GM23338 (cell line): ENCODE measurements at regions not wholly inside any gene's neighbourhood (a gene's known extent, or its start where the extent isn't known, plus 50 kb on each side); places are given as distances from the start of the nearest gene placed in this dataset.

Experiments used
- ATAC-seq: fragments of 200-7000 bp; cut with Tn5 transposase; 3 replicates; pipeline ENCODE4 v1.9.1; 2020
- DNase-seq: peaks from one replicate; pipeline ENCODE4 v3.0.0-alpha.2; 2015; ENCODE audit warnings: low spot score
- H2AFZ ChIP-seq: fragments of 200-600 bp; sonication (generic); 2 replicates; pipeline ENCODE4 v1.8.0; 2016; ENCODE audit warnings: antibody characterized with exemption, mild to moderate bottlenecking, moderate library complexity
- H3F3A ChIP-seq: fragments of 200-600 bp; sonication (generic); replicated peaks from 2 replicates; pipeline ENCODE4 v1.8.0; 2017; ENCODE audit warnings: antibody characterized with exemption, mixed run types, low read depth
- H3K27ac ChIP-seq: fragments of 200-600 bp; sonication (generic); 2 replicates; pipeline ENCODE4 v1.6.1; 2016; ENCODE audit warnings: low read depth
- H3K27me3 ChIP-seq: fragments of 200-600 bp; sonication (generic); 2 replicates; pipeline ENCODE4 v1.8.0; 2016; ENCODE audit warnings: mild to moderate bottlenecking, mixed run types, moderate library complexity; ENCODE audit not compliant: insufficient read depth
- H3K36me3 ChIP-seq: fragments of 200-600 bp; sonication (generic); 2 replicates; pipeline ENCODE4 v1.8.0; 2016; ENCODE audit warnings: mild to moderate bottlenecking; ENCODE audit not compliant: insufficient read depth
- H3K4me1 ChIP-seq: fragments of 200-600 bp; sonication (generic); 2 replicates; pipeline ENCODE4 v1.8.0; 2016; ENCODE audit warnings: mild to moderate bottlenecking, moderate library complexity; ENCODE audit not compliant: insufficient read depth
- H3K4me2 ChIP-seq: fragments of 200-600 bp; sonication (generic); 2 replicates; pipeline ENCODE4 v1.7.1; 2017; ENCODE audit warnings: mixed run types
- H3K4me3 ChIP-seq: fragments of 200-600 bp; sonication (generic); 2 replicates; pipeline ENCODE4 v1.6.1; 2016; ENCODE audit warnings: mixed run types
- H3K79me2 ChIP-seq: fragments of 200-600 bp; sonication (generic); replicated peaks from 2 replicates; pipeline ENCODE4 v1.8.0; 2017; ENCODE audit warnings: mild to moderate bottlenecking; ENCODE audit not compliant: insufficient read depth
- H3K9me2 ChIP-seq: fragments of 200-600 bp; sonication (generic); 2 replicates; pipeline ENCODE4 v1.8.0; 2017; ENCODE audit not compliant: insufficient read depth
- H4K20me1 ChIP-seq: fragments of 200-600 bp; sonication (generic); replicated peaks from 2 replicates; pipeline ENCODE4 v1.8.0; 2017; ENCODE audit warnings: mild to moderate bottlenecking; ENCODE audit not compliant: insufficient read depth
- H3K27ac Mint-ChIP-seq: 2 replicates; pipeline ENCODE4 v1.8.0; 2020; ENCODE audit warnings: inconsistent platforms, mild to moderate bottlenecking, moderate library complexity, mixed read lengths
- H3K27me3 Mint-ChIP-seq: 3 replicates; pipeline ENCODE4 v1.8.0; 2022; ENCODE audit warnings: low read depth, mild to moderate bottlenecking, moderate library complexity, mixed read lengths, inconsistent platforms; ENCODE audit not compliant: insufficient read depth, poor library complexity
- H3K36me3 Mint-ChIP-seq: 3 replicates; pipeline ENCODE4 v1.8.0; 2021; ENCODE audit warnings: low read depth, mild to moderate bottlenecking, inconsistent platforms, moderate library complexity, mixed read lengths
- H3K4me1 Mint-ChIP-seq: 3 replicates; pipeline ENCODE4 v1.8.0; 2020; ENCODE audit warnings: mild to moderate bottlenecking, inconsistent platforms, mixed read lengths
- H3K4me3 Mint-ChIP-seq: 3 replicates; pipeline ENCODE4 v1.8.0; 2021; ENCODE audit warnings: moderate library complexity, mild to moderate bottlenecking, inconsistent platforms, mixed read lengths
- H3K9me3 Mint-ChIP-seq: 3 replicates; pipeline ENCODE4 v1.8.0; 2020; ENCODE audit warnings: moderate library complexity, mild to moderate bottlenecking, inconsistent platforms, mixed read lengths
- CREB1 ChIP-seq: fragments of 250-450 bp; sonication (Bioruptor Pico); IDR thresholded peaks from 2 replicates; pipeline ENCODE4 v1.5.0; 2020; ENCODE audit warnings: low read depth, mild to moderate bottlenecking, moderate library complexity
- CTCF ChIP-seq, 2 experiments: fragments of 200-600 bp in 1 of 2; sonication (generic) in 1 of 2; conservative IDR thresholded peaks; 2 replicates each; pipeline versions ENCODE4 v1.5.1 to v1.6.1; 2016 to 2017; ENCODE audit warnings: antibody characterized with exemption in 2 of 2, low read depth in 2 of 2, mild to moderate bottlenecking in 2 of 2, moderate library complexity in 1 of 2
- EZH2 ChIP-seq: fragments of 200-600 bp; sonication (generic); IDR thresholded peaks from one replicate; pipeline ENCODE4 v1.8.0; 2017; ENCODE audit warnings: antibody characterized with exemption, mild to moderate bottlenecking, low read depth; ENCODE audit not compliant: unreplicated experiment
- EZH2phosphoT487 ChIP-seq: fragments of 200-600 bp; sonication (generic); IDR thresholded peaks from one replicate; pipeline ENCODE4 v1.8.1; 2018; ENCODE audit warnings: antibody characterized with exemption; ENCODE audit not compliant: unreplicated experiment
- JUNB ChIP-seq: IDR thresholded peaks from one replicate; pipeline ENCODE4 v1.6.1; 2016; ENCODE audit warnings: antibody characterized with exemption; ENCODE audit not compliant: unreplicated experiment
- NANOG ChIP-seq: IDR thresholded peaks from 2 replicates; pipeline ENCODE4 v1.6.1; 2016; ENCODE audit warnings: antibody characterized with exemption, borderline replicate concordance
- ZNF114 ChIP-seq: fragments of 250-450 bp; sonication (Bioruptor Pico); IDR thresholded peaks from 2 replicates; pipeline ENCODE4 v1.5.0; 2020; ENCODE audit warnings: mild to moderate bottlenecking, moderate library complexity
- ZNF331 ChIP-seq: fragments of 250-450 bp; sonication (Bioruptor Pico); IDR thresholded peaks from 2 replicates; pipeline ENCODE4 v1.5.0; 2020; ENCODE audit warnings: low read depth, mild to moderate bottlenecking, moderate library complexity
- TF ChIP-seq, protein P1 (sequence below): fragments of 250-450 bp; sonication (Bioruptor Pico); IDR thresholded peaks from 2 replicates; pipeline ENCODE4 v1.5.0; 2020; ENCODE audit warnings: mild to moderate bottlenecking, moderate library complexity
- TF ChIP-seq, protein P2 (sequence below): IDR thresholded peaks from 2 replicates; pipeline ENCODE4 v1.6.1; 2016; ENCODE audit warnings: antibody characterized with exemption

- TF ChIP-seq, protein P1, sequence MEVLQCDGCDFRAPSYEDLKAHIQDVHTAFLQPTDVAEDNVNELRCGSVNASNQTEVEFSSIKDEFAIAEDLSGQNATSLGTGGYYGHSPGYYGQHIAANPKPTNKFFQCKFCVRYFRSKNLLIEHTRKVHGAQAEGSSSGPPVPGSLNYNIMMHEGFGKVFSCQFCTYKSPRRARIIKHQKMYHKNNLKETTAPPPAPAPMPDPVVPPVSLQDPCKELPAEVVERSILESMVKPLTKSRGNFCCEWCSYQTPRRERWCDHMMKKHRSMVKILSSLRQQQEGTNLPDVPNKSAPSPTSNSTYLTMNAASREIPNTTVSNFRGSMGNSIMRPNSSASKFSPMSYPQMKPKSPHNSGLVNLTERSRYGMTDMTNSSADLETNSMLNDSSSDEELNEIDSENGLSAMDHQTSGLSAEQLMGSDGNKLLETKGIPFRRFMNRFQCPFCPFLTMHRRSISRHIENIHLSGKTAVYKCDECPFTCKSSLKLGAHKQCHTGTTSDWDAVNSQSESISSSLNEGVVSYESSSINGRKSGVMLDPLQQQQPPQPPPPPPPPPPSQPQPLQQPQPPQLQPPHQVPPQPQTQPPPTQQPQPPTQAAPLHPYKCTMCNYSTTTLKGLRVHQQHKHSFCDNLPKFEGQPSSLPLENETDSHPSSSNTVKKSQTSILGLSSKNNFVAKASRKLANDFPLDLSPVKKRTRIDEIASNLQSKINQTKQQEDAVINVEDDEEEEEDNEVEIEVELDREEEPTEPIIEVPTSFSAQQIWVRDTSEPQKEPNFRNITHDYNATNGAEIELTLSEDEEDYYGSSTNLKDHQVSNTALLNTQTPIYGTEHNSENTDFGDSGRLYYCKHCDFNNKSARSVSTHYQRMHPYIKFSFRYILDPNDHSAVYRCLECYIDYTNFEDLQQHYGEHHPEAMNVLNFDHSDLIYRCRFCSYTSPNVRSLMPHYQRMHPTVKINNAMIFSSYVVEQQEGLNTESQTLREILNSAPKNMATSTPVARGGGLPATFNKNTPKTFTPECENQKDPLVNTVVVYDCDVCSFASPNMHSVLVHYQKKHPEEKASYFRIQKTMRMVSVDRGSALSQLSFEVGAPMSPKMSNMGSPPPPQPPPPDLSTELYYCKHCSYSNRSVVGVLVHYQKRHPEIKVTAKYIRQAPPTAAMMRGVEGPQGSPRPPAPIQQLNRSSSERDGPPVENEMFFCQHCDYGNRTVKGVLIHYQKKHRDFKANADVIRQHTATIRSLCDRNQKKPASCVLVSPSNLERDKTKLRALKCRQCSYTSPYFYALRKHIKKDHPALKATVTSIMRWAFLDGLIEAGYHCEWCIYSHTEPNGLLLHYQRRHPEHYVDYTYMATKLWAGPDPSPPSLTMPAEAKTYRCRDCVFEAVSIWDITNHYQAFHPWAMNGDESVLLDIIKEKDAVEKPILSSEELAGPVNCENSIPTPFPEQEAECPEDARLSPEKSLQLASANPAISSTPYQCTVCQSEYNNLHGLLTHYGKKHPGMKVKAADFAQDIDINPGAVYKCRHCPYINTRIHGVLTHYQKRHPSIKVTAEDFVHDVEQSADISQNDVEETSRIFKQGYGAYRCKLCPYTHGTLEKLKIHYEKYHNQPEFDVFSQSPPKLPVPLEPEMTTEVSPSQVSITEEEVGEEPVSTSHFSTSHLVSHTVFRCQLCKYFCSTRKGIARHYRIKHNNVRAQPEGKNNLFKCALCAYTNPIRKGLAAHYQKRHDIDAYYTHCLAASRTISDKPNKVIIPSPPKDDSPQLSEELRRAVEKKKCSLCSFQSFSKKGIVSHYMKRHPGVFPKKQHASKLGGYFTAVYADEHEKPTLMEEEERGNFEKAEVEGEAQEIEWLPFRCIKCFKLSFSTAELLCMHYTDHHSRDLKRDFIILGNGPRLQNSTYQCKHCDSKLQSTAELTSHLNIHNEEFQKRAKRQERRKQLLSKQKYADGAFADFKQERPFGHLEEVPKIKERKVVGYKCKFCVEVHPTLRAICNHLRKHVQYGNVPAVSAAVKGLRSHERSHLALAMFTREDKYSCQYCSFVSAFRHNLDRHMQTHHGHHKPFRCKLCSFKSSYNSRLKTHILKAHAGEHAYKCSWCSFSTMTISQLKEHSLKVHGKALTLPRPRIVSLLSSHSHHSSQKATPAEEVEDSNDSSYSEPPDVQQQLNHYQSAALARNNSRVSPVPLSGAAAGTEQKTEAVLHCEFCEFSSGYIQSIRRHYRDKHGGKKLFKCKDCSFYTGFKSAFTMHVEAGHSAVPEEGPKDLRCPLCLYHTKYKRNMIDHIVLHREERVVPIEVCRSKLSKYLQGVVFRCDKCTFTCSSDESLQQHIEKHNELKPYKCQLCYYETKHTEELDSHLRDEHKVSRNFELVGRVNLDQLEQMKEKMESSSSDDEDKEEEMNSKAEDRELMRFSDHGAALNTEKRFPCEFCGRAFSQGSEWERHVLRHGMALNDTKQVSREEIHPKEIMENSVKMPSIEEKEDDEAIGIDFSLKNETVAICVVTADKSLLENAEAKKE, result no peak
- no peak for TF ChIP-seq CREB1 (CRISPR knock-in tag)
- TF ChIP-seq ZNF331 (CRISPR knock-in tag), result no peak
- no peak for TF ChIP-seq EZH2
- TF ChIP-seq, protein P2, sequence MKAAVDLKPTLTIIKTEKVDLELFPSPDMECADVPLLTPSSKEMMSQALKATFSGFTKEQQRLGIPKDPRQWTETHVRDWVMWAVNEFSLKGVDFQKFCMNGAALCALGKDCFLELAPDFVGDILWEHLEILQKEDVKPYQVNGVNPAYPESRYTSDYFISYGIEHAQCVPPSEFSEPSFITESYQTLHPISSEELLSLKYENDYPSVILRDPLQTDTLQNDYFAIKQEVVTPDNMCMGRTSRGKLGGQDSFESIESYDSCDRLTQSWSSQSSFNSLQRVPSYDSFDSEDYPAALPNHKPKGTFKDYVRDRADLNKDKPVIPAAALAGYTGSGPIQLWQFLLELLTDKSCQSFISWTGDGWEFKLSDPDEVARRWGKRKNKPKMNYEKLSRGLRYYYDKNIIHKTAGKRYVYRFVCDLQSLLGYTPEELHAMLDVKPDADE, result no peak
- TF ChIP-seq JUNB, result no peak
- TF ChIP-seq NANOG, result no peak
Observed at GRCh38 chr1:193448682-193449461, 262.5 kb upstream of the B3GALT2 start (continued).

- Histone ChIP-seq H3F3A (no peaks in the 10 kb centered on the region), H3K9me2 (peaks cover 3% of the 10 kb centered on the region; the same call in 1 of the 2 replicates), H3K4me2 (no peak overlapping the region), H3K36me3 (no peaks in the 10 kb centered on the region), H3K4me3 (no peak overlapping the region), H3K27me3 (no peaks in the 10 kb centered on the region), H3K27ac (no peak overlapping the region), H4K20me1 (no peaks in the 10 kb centered on the region), H2AFZ (no peak overlapping the region), H3K4me1 (no peaks in the 10 kb centered on the region), H3K79me2 (no peaks in the 10 kb centered on the region)
- Mint-ChIP-seq H3K27me3 (no peaks in the 10 kb centered on the region), H3K4me1 (no peaks in the 10 kb centered on the region; the same call in 2 of the 3 replicates), H3K9me3 (peaks cover 3% of the 10 kb centered on the region; the same call in 1 of the 3 replicates), H3K4me3 (no peak overlapping the region), H3K36me3 (no peaks in the 10 kb centered on the region), H3K27ac (no peak overlapping the region)
- DNase-seq (no peak), ATAC-seq (no peak)
- TF ChIP-seq JUNB, result no peak
- no peak for TF ChIP-seq ZNF114 (CRISPR knock-in tag)
- no peak for TF ChIP-seq CTCF (conservative IDR thresholded peaks at IDR 0.05; ENCODE audit: low read depth in 2 of 2)
- no peak for TF ChIP-seq EZH2phosphoT487
- TF ChIP-seq CREB1 (CRISPR knock-in tag), result no peak
- no peak for TF ChIP-seq EZH2
- TF ChIP-seq, protein P2, result no peak
Observed at GRCh38 chr1:193443886-193444285, 257.5 kb upstream of the B3GALT2 start.
